Renal cortex interstitium (tissue), 11 donors: ENCODE measurements at regions not wholly inside any gene's neighbourhood (a gene's known extent, or its start where the extent isn't known, plus 50 kb on each side); places are given as distances from the start of the nearest gene placed in this dataset.
"Not testable (repeated sequence)": the region's sequence is repeated elsewhere in the genome, so short reads cannot be mapped to it uniquely, and the experiment has no call there.

Source experiments
- DNase-seq, 11 donors: peaks; one replicate each; pipeline ENCODE4 v3.0.0-alpha.2; 2013; ENCODE audit warnings: low read depth in 9 of 11, low spot score in 4 of 11; ENCODE audit errors: extremely low read depth in 1 of 11

DNA sequence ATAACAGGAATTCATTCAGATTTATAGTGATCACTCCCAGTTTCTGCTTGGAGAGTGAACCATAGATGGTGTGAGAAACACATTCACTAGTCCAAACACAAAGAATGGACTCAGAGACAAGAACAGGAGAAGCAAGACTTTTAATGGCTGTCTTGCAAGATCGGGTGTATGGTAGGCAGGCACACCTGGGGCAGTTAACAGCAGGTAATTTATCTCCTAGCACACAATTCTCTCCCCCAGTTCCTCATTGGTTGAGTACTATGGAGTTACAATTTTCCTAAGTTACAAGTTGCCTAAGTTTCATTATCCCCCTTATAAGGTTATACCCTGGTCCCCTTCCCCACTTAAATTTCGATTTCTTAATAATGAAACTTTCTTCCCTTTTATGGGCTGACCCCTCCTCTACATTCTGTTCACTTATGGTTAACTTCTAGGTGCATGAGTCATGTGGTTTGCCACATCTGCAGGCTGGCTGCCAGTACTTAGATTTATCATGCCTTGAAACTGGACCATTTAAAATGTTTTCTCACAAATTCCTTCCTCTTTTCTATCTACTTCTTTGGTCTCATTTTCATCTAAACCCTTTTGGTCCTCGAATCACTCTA is 623.3 kb downstream of the HINT1 start:
- DNase-seq: no peak

DNA sequence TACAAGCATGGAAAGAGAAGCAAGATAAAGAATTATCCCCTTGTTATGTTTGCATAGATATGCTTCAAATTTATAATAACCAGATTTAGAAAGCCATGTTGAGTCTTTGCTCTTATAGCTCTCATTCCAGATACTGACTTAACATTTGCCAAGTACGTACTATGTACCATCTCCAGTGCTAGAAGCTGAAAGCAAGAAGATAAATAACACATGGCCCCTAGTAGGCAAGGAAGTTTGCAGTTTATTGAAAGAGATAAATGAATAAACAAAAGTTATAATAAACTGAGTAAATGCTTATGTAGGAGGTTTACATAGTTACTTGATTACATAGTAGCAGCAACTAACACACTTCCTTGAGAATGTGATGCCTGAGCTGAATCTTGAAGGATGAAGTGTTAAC is 628.4 kb downstream of the HINT1 start:
- no peak for DNase-seq

DNA sequence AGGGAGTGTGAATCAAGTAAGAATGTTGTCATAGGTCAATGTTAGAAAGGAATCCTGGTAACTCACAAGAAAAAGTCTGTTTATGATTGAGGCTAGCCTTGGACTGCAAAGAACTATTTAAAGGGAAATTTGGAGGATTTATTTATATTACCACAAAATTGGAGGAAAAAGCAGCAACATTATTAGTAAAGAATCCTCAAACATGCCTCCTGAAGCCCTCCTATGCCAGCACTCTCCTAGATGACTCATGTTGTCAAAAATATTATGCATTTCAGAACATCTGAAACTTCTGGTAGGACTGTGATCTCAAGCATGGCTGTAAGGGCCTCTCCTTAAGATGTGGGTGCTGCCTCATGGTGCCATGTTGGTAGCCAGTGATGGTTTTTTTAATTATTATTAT is 628.5 kb downstream of the CHSY3 start:
- DNase-seq: no peak

DNA sequence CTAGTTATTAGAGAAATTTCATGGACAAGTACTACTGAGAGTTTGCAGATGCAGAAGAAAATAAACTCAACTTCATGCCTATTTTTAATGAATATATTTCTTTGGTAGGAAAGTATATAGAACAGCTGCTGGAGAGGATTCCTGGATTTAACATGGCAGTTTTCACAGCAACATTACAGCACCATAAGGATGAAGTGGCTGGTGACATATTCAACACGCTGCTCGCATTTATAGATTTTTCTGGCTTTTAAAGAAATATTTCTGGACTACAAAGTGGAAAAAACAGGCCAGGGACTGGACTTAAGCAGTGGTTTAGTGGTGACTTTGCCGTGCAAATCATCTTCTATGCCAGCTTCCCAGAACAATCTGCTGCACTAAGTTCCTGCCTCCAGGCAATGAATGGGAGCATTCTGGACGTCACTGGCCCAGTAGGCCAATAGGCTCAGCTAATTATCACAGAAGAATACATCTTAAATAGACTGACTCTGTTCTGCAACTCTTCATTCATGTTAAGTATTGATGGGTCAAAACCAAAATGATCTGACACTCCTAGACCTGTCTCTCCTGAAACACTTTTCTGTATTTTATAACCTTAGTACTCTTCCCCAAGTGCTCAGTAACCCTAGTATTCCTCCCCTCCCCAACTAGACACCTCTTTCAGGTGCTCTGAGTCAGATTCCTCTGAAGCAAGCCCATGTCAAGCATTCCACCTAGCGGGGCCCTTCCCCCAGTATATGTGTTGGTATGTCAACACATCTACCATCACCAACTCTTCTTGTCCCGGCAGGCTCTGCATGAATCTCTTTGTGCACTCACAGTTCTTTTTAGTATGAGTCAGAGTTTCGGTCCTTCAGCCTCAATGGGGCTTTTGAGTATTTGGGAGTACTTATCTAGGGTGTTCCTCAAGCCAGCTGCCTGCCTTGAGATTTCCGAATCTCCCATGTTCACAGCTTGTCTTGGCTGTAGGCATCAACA is 625.5 kb downstream of the CHSY3 start:
- no peak for DNase-seq

DNA sequence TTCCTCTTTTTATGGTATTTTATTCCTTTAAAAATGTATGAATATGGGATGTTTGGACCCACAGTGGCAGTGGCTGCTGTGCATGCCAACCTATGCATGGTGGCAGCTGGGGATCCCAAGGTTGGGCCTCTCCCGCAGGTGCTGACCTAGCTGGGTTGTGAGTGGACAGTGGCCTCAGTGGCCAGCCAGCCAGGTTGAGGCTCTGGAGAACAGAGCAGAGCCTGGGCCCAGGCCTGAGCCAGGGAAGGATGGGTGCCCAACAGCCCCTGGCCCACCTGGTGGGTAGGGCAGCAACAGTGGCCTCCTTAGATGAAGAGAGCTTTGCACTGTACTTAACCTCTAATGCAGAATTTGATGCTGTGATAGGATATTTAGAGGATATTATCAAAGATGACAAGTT is 624.8 kb downstream of the CHSY3 start:
- no peak for DNase-seq

DNA sequence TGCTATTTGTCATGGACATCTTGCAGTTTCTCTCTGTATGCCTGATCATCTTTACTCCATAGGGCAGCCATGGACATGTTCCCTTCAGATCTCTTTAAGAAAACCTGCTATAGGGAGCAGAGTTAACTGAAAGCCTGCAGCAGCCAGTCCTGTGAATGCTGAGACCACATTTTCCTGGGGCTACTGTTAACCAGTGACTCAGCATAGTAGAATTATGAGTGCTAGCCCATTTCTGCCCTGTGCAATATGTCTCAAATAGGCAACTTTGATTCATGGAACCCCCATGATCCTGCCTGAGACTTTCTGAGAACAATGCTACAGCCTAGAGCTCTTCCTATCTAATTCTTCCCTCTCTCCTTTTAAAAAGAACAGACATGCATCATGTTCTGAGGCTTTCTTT is 624.2 kb downstream of the CHSY3 start:
- no peak for DNase-seq

DNA sequence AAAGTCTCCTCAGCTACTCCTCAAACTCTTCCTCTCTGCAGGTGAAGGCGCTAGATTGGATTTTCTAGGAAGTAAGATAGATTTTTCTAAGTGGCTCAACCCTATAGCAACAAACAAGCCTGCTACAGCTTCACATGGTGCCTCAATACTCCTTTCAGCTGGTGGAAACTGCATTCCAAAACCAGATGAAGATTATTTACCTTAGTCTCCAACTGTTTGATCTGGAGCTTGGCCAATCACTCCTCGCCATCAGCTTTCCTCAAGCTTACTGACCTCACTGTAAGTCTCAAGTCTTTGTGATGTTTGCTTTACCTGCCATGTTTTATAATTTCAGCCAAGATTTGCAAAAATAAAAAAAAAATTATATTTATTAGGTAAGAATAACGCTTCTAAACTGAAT is 622.4 kb downstream of the CHSY3 start:
- DNase-seq: no peak

DNA sequence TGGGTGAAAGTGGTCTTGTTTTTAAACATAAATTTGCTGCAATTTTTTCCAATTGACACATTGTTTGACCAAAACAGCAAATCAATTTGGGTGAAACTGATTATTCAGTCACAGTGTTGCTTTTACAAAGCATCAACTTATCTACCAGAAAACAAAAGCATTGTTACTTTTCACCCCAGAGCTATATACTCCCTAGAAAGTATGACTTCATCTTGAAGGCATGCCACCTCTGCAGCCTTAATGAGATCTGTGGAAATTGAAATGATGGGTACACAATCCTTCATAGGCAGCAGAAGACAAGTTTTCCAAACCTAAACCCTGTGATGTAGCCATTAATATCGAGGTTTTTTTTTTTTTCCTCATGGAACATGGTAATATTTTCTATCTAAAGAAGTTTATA is 615.9 kb downstream of the CHSY3 start:
- no peak for DNase-seq

DNA sequence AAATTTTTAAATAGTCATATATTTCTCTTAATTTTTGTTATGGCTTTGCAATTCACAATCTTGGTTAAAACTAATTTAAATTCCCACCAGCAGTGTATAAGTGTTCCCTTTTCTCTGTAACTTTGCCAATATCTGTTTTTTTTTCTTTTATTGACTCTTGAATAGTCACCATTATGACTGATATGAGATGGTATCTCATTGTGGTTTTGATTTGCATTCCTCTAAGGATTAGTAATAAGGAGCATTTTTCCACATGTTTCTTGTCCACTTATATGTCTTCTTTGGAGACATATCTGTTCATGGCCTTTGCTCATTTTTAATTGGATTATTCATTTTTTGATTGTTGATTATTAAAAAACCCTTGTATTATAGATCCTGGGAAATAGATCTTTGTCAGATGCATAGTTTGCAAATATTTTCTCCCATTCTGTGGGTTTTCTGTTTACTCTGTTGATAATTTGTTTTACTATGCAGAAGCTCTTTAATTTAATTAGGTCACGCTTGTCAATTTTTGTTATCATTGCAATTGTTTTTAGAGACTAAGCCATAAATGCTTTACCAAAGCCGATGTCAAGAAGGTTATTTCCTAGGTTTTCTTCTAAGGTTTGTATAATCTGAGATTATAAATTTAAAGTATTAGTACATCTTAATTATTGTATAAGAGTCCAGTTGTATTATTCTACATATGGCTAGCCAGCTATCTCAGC is 610.9 kb downstream of the CHSY3 start:
- no peak for DNase-seq

DNA sequence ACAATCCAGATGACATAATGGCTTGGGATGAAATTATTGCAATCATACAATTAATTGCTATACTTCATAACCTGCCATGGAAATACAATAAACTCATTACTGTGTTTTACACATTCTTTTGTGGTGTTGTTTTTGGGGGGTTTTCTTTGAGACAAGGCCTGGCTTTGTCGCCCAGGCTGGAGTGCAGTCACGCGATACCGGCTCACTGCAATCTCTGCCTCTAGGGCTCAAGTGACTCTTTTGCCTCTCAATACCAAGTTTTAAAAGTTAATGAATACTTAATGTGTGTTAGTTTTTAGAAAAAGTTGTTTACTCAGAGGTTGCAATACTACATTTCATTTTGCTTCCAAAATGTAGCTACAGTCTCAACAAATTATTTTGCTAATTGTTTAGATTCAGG is 598.4 kb downstream of the CHSY3 start:
- DNase-seq: peak in 2 of 11 donors; percentile 13 to 15

DNA sequence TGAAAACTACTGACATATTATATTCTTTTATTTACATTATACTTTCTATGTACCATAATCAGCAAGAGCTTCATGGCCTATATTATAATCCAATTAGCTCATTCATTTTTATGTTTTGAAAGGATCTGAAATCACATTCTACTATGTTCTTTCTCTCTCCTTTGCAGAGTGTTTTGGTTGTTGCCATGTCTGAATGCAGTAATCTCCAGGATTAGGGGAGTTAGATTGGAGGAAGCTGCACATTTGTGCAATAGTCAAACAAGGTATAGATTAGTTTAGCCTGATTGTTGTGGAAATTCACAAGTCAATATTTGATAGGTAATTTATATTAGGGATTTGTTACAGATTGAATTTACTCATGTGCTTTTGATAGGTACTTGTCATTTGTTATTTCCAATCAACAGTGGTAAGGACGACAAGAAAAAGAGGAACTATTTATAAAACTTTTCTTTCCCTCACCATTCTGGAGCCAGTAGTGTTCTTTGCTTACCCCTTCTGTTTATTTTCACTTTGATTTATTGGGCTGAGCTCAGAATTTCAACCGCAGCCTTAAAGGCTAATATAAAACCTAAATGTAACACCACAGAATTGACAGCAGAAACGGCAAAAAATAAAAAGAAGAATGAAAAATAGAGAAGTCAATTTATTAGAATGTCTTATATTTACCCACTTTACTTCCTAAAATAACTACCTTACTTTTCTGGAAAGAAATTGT is 597.0 kb downstream of the CHSY3 start:
- DNase-seq: no peak

DNA sequence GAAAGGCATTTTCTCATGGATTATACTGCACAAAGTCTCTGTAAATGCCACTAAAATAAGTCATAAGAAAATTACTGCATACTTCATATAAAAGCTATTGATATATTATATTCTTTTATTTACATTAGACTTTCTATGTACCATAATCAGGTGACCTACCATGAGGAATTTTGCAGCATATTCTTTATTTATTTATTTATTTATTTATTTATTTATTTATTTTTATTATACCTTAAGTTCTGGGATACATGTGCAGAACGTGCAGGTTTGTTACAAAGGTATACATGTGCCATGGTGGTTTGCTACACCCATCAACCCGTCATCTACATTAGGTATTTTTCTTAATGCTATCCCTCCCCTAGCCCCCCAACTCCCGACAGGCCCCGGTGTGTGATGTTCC is 596.2 kb downstream of the CHSY3 start:
- not testable (repeated sequence) for DNase-seq

DNA sequence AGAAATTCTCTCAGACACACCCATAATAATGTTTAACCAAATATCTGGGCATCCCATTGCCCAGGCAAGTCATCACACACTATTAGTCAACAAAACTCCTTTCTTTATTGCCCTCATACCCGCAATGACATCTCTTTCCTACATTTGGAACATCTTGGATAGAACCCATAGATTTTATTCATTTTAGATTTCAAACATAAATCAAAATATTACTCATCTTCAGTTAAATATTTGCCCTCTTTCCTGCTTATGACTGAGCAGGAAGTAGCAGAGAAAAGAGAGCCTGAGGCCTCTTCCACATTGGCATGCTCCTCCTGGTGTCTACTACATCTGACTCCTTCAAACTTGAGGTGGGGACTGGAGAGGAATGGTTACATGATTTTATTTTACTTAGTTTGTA is 592.0 kb downstream of the CHSY3 start:
- no peak for DNase-seq

DNA sequence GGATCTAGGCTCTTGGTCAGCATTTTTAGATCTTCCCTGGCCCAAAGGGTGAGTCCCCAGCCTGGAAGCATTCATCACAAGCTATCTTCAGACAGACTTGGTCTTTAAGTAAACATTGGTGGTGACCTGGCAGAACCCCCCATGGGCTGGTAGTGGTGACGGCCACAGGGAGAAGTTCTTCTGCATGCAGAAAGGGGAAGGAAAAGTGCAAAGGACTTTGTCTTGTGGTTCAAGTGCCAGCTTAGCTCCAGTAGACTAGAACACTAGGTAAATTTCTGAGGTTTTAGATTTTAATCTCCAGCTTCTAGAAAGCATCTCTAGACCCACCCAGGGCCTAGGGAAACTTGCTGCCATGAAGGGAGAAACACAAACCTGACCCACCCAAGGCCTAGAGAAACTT is 584.0 kb downstream of the CHSY3 start:
- DNase-seq: no peak

DNA sequence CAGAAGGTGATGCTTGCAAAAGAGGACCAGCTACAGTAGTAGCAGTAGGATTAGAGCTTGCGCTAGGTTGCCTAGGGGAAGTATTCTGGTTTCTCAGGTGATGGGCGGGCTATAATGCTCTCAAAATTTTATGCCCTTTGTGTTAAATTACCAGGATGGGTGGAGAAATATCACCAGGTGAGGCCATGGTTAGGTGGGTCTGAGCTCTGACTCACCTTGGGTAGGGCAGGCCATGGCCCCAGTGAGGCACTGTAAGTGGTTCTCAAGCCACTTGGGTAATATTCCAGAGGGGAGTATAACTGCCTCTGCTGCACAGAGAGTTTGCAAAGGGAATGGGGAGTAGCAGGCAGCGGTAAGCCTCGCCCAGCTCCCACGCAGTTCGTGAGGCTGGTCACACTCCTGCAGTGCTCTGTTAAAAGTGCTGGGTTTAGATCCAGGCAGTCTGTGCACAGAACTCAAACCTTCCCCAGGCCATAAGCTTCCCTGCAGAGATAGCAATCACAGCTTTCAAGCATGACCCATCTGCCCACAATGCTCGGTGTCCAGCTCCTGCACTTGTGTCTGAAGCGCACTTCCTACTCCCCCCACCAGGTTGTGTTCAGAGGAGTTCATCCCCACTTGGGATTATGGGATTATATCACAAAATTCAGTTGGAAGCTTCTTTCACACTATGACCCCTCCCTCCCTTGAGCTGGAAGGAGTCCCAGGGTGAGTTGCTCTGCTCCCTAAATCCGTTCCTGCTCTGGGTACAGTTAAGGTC is 575.0 kb downstream of the CHSY3 start:
- no peak for DNase-seq

DNA sequence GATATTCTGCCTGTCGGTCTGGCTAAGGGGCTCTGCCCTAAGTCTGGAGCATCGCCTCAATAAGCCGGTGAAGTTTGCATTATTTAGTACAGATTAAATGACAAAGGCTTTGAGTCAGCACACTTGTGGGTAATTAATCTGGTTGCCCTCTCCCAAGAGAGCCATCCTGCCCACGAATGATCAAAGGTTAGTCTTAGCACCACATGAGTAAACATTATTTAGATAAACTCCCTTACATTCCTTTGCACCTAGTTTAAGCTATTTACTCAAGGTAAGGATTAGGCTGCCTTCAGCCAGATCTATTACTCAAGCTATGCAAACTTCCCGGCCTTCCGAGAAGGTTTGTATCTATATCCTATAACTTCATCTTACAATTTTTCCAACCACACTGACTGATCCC is 572.1 kb downstream of the CHSY3 start:
- DNase-seq: no peak

DNA sequence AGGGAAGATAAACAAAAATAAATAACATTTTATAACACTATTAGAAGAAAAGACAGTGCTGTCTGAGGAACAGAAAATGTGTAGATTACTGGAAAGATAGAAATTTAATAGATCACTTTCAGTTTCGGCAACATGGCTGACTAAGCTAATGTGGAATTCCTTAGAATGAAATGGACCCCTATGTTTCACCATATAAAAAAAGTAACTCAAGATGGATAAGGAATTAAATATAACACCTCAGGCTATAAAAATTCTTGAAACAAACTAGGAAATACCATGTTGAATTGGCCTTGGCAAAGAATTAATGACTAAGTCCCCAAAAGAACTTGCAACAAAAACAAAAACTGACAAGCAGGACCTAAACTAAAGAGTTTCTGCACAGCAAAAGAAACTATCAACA is 558.3 kb downstream of the CHSY3 start:
- no peak for DNase-seq

DNA sequence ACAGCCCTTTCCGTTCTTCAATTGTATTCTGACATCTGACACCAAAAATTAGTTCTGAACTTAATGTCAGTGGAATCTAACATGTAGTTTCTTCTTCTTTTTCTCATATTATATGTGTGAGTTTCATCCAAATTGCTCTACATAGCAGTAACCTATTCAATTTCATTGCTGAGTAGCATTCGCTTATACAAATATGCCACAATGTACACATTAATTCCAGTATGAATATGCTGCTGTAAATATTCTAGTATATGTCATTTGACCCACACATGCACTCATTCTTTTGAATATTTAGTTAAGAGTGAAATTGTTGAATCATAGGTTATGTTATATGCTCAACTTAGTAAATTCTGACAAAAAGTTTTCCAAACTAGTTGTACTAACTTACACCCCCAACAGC is 550.9 kb downstream of the CHSY3 start:
- DNase-seq: no peak

DNA sequence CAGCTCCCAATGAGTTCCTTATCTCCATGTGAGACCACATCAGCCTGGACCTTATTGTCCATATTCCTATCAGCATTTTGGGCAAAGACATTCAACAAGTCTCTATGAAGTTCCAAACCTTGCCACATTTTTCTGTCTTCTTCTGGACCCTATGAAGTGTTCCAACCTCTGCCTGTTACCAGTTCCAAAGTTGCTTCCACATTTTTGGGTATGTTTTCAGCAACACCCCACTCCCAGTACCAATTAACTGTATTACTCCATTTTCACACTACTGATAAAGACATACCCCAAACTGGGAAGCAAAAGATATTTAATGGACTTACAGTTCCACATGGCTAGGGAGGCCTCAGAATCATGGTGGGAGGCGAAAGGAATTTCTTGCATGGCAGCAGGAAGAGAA is 548.5 kb downstream of the CHSY3 start:
- DNase-seq: no peak
